GM19351 (cell line): ENCODE measurements at regions not wholly inside any gene's neighbourhood (a gene's known extent, or its start where the extent isn't known, plus 50 kb on each side); places are given as distances from the start of the nearest gene placed in this dataset.

Experiments used
- ATAC-seq: cut with Tn5 transposase; IDR thresholded peaks from one replicate; pipeline ENCODE4 v1.9.1; 2021; ENCODE audit warnings: mild to moderate bottlenecking, moderate library complexity; ENCODE audit not compliant: unreplicated experiment

GRCh38 chr5:158174026-158174425, 315.1 kb upstream of the CLINT1 start:
- ATAC-seq = no peak

GRCh38 chr5:158172005-158172404, 313.1 kb upstream of the CLINT1 start:
- ATAC-seq = no peak

DNA sequence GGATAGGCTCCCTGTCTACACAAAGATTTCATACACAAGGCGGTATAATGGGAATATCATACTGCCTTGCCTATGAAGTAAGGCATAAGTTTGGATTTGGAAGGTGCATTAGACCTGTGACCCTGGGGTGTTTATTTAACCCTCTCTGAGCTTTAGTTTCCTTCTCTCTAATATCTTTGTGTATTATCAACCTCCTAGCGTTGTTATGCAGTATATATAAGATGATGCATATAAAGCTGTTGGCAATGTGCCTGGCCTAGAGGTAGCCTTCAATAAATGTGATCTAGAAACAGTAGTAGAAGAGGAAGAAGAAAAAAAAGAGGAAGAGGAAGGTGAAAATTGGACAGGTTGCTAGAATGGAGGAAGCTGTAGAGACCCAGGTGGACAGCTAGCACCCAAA, 311.6 kb upstream of the CLINT1 start:
- no peak for ATAC-seq

DNA sequence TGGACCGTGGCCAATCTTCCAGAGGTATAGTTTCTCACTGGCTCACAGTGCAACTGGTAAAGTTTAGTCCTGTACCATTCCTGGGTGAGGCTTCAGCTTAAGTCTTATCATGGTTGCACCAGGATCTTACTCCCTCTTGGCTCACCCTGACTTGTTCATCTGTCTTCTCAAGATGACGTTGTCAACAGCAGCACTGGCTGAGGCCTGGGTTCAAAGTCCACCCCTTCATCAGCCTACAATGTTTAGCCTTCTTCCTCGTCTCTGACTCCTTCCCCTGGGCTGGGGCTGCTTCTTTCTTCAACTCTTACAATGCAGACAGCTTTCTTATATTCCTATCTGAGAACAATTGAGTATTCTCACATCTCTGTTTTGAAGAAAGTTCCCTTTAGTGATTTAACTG, 311.1 kb upstream of the CLINT1 start:
- no peak for ATAC-seq

DNA sequence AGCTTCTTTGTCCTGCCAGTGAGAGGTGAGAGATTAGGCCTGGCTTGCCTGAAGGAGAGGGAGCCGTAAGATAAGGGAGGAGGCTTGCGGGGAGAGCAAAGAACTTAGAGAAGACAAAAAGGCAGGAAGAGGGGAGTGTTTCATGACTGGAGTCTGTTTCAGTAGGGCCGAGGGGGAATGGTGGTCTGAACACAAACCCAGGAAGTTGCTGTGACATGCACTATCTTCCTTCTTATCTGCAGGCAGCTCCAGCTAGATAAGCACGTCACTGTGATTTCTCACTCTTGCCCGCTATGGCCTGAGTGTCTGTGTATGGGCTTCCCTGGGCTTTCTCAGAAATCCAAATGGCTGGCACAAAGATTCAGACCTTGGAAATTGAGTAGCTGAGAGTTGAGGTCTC, 307.5 kb upstream of the CLINT1 start:
- ATAC-seq = no peak

GRCh38 chr5:158165647-158166046, 306.7 kb upstream of the CLINT1 start:
- ATAC-seq = no peak

- no peak for ATAC-seq
Observed at GRCh38 chr5:158164296-158165047, 305.5 kb upstream of the CLINT1 start.

- no peak for ATAC-seq
Observed at GRCh38 chr5:158163451-158164295, 304.7 kb upstream of the CLINT1 start.

DNA sequence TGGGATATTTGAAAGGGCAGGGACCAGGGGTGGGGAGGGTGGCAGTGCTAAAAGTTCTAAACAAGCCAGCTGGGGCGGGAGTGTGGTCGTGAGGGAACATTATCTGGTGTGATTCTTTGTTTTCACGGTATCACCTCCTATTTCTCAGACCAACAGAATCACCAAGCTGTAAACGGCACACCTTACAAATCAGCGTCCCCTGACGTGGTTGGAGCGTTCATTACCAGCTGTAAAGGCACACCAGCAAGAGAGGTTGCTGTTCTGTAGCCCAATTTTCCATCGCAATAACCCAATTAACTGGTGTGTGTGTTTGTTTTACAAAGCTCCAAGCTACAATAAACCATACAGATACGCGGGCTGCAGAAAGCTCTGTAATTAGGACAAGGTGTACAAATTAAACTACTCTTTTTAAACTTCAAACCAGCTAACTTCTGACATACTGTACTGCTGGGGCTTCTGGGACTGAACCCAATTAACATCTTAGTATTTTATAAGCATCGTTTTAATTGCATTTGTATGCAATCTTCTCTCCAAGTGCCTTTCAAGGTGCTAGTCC, 303.6 kb upstream of the CLINT1 start:
- no peak for ATAC-seq

GRCh38 chr5:158162026-158162425, 303.1 kb upstream of the CLINT1 start:
- ATAC-seq = no peak

GRCh38 chr5:158159621-158160020, 300.7 kb upstream of the CLINT1 start:
- ATAC-seq = no peak

DNA sequence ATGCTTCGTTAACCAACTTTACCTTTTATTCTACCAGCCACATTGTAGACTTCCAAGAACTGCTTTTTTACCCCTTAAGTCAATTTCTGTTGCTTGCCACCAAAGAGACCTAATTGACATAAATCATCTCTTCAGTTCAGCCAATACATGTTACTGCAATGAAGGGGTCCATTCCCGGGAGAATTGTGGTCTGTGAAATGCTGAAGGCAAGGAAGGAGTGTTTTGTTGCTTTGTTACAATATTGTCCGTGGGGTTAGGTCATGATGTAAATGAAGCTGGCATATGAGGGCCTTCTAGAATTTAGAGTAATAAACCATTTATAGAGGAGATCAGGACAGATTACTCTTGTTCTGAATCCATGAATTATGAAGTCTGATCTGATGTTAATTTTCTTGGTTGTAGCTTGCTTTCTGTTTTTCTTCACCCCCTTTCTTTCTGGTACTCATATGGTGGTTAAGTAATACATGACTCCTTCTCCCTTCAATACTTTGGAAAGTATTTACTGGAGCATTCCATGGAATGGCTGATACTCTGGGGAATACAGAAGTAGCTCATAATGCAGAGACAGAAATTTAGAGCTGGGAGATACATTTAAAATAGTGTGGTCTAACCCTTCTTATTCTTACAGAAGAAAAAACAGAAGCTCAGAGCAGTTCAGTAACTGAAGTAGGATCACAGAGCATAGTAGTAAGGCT, 297.0 kb upstream of the CLINT1 start:
- ATAC-seq = no peak

- no peak for ATAC-seq
Observed at GRCh38 chr5:158155067-158155466, 296.1 kb upstream of the CLINT1 start.

- no peak for ATAC-seq
Observed at GRCh38 chr5:158154226-158155005, 295.5 kb upstream of the CLINT1 start.

- no peak for ATAC-seq
Observed at GRCh38 chr5:158153508-158153907, 294.6 kb upstream of the CLINT1 start.

DNA sequence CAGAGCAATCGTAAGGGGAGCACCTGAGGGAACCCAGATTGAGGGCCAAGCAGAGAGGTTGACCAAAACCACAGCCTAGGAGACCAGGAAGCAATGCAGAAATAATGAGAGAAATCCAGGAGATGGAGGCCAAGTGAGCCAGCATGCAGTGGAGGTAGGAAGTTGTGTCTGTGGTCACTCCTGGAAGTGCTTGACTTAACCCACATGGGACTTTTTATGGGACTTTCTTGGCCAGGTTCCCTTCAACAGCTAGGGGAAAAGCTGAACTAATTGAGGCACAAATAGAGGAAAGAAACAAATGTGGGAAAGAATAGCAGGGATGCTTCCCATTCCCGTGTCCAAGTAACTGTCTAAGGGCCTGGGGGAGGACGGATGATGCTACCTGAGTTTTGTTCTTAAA, 293.2 kb upstream of the CLINT1 start:
- ATAC-seq = no peak

GRCh38 chr5:158147227-158147626, 288.3 kb upstream of the CLINT1 start:
- no peak for ATAC-seq

- ATAC-seq = no peak
Observed at GRCh38 chr5:158145827-158146226, 286.9 kb upstream of the CLINT1 start.

DNA sequence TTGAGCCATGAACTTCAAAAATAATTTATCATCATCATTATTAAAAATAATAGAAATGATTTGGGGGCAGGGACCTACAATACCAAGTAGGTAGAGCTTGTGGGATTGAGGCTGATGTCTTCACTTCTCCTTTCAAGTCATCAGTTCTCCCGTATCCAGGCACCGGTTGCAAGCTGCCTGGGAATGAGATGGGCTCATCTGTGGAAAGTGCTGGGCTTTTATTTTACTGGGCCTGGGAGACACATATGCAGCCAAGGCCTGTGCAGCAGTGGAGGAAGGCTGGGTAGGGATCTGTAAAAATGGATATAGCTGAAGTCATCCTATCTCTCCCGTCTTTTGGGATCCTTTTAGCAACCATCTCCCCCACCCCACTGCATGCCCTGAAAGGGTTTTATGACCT, 284.1 kb upstream of the CLINT1 start:
- ATAC-seq = no peak

GRCh38 chr5:158142156-158142555, 283.2 kb upstream of the CLINT1 start:
- no peak for ATAC-seq
